PFSK-1 (cell line): ENCODE measurements at regions not wholly inside any gene's neighbourhood (a gene's known extent, or its start where the extent isn't known, plus 50 kb on each side); places are given as distances from the start of the nearest gene placed in this dataset.

Experiments used
- POLR2AphosphoS5 ChIP-seq: IDR thresholded peaks from 2 replicates; pipeline ENCODE4 v1.6.1; 2012; ENCODE audit warnings: low read depth, mild to moderate bottlenecking, control low read depth, low read length, moderate library complexity
- REST ChIP-seq, 2 experiments: IDR thresholded peaks; 2 replicates each; pipeline versions ENCODE4 v1.6.1 to v1.8.0; 2011 to 2012; ENCODE audit warnings: low read depth in 2 of 2, low read length in 2 of 2, control low read depth in 1 of 2, inconsistent platforms in 1 of 2, mild to moderate bottlenecking in 1 of 2, moderate library complexity in 1 of 2; ENCODE audit not compliant: insufficient read depth in 1 of 2
- TAF1 ChIP-seq: IDR thresholded peaks from 2 replicates; pipeline ENCODE4 v1.6.1; 2012; ENCODE audit warnings: low read length, control low read depth, borderline replicate concordance; ENCODE audit not compliant: insufficient read depth

- TF ChIP-seq REST (IDR thresholded peaks at IDR 0.05; ENCODE audit: insufficient read depth in 1 of 2, low read depth in 2 of 2, low read length in 2 of 2) (no peak), TAF1 (no peak), POLR2AphosphoS5 (no peak)
These were observed 169.0 kb downstream of the OSR1 start for GRCh38 chr2:19189391-19189790.
